GM18951 (cell line): ENCODE measurements at regions not wholly inside any gene's neighbourhood (a gene's known extent, or its start where the extent isn't known, plus 50 kb on each side); places are given as distances from the start of the nearest gene placed in this dataset.

Source experiments
- POLR2A ChIP-seq: IDR thresholded peaks from 4 replicates; pipeline ENCODE4 v1.6.1; 2011; ENCODE audit warnings: mild to moderate bottlenecking; ENCODE audit not compliant: insufficient read length, insufficient read depth; ENCODE audit errors: extremely low read depth
- in situ Hi-C: fragments of 300-500 bp; cut with MboI; formaldehyde crosslinking; loops from one replicate; pipeline ENCODE4 v1.12.0; 2022; ENCODE audit warnings: low sequenced_read_pairs, mixed read lengths, inconsistent platforms; ENCODE audit not compliant: unreplicated experiment

DNA sequence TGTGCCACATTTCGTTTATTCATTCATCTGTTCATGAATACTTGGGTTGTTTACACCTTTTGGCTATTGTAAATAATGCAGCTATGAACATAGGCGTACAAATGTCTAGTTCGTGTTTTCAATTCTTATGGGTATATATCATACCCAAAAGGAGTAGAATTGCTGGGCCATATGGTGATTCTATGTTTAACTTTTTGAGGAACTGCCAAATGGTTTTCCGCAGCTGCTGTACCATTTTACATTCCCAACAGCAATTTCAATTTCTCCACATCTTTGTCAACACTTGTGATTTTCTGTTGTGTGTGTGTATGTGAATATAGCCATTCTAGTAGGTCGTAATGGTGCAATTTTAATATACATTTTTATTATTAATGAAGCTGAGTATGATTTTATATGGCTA, 326.2 kb downstream of the ETNK1 start:
- in situ Hi-C loops, result no loop called here

DNA sequence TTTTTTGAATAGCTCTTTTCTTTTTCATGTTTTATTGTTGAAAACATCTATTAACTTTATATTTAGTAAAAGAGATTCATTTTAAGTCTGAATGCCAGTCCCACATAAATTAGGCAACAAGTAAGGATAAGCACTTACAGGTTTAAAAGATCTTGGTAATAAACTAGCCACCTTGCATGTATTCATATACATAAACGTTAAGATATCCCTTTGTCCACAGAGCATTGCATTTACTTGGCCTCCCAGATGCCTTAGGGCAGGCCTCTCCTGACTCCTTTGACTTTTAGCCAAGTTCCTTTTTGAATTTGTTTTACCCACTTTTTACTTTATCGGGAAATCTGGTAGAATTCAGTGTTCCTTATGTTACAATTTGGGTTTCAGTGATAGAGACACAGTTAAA, 331.7 kb downstream of the ETNK1 start:
- no peak for TF ChIP-seq POLR2A
- in situ Hi-C loops, result no loop called here

More for the DNA sequence above, 326.2 kb downstream of the ETNK1 start:
- TF ChIP-seq POLR2A, result no peak

- TF ChIP-seq POLR2A, result no peak
- in situ Hi-C loops, result no loop called here
Measured at GRCh38 chr12:22967171-22967570, 342.2 kb downstream of the ETNK1 start.

GRCh38 chr12:22969521-22969920, 344.6 kb downstream of the ETNK1 start:
- in situ Hi-C loops, result no loop called here
- no peak for TF ChIP-seq POLR2A

DNA sequence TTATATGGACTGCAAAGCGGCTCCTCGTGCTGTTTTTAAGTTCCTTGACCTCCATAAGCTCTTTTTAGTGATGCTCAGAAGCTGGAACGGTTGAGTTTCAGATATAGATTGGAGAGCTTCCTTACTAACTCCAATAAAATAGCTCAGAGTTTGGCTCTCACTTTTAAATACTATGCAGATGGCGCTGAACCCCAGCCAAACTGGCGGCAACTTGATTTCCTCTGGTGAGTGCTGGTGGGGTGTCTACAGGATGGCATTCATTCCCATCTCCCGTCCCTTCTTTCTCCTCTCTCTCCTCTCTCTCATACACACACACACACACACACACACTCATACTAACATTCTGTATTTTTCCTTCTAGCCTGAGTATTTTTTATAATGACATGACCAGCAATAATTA, 346.3 kb downstream of the ETNK1 start:
- TF ChIP-seq POLR2A, result no peak
- in situ Hi-C loops, result no loop called here

GRCh38 chr12:22971701-22972191, 346.8 kb downstream of the ETNK1 start:
- TF ChIP-seq POLR2A, result no peak
- in situ Hi-C loops, result no loop called here

GRCh38 chr12:22974865-22975264, 349.9 kb downstream of the ETNK1 start:
- TF ChIP-seq POLR2A, result no peak
- in situ Hi-C loops, result no loop called here

DNA sequence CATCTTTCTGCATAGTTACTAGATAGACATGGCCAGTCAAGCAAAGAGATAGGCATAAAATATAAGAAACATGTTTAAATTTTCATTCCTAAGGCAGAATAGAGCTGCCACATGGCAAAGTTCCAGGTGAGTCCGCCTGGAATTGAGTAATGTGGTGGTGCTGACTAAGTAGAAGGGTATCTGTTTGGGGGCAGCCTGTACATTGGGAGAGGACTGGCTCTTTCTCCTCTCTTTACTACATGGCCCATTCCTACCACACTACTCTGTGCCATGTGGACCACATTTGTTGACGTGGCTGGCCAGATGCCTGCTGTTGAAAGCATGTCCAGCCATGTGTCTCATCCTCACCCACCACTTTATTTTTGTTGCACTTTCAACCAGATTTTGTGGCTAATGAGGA, 354.0 kb downstream of the ETNK1 start:
- in situ Hi-C loops, result no loop called here
- TF ChIP-seq POLR2A, result no peak

DNA sequence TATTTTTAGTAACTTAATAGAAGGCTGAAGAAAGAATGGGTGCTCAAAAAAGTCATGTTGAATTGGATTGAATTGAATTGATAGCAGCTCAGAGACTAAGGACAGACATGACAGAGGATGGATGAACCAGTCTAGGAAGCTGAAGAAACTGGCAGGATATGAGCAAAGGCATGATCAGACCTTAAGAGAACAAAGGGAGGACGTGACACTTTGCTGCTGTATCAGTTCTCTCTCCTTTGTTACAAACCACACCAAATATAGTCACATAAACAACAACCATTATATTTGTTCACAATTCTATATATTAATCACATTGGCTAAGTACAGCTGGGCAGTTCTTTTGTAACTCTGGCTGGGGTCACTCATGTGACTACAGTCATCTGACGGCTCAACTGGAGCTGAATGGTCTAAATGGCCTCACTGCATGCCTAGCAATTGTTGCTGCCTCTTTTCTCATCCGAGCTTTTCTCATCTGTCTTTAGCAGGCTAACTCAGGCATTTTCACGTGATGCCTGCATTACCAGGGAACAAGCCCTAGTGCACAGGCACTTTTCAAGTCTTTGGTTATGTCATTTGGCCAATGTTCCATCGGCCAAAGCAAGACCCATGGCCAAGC, 355.0 kb downstream of the ETNK1 start:
- in situ Hi-C loops, result no loop called here
- TF ChIP-seq POLR2A, result no peak

DNA sequence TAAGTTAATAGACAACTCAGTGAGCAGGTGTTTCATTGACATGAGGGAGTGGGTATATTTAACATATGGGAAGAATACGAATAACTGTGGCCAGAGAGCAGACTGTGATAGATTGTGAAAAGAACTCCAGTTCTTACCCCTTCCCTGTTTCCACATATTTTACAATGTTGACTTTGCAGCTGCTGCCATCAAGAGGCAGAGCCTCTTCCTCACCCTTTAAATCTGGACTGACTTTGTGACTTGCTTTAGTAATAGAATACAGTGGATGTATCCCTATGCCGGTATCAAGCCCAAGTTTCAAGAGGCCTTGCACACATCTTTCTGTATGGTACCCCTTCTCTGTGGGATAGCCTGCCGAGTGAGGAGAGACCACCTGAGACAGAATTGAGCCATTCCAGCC, 356.7 kb downstream of the ETNK1 start:
- in situ Hi-C loops, result no loop called here
- TF ChIP-seq POLR2A, result no peak

DNA sequence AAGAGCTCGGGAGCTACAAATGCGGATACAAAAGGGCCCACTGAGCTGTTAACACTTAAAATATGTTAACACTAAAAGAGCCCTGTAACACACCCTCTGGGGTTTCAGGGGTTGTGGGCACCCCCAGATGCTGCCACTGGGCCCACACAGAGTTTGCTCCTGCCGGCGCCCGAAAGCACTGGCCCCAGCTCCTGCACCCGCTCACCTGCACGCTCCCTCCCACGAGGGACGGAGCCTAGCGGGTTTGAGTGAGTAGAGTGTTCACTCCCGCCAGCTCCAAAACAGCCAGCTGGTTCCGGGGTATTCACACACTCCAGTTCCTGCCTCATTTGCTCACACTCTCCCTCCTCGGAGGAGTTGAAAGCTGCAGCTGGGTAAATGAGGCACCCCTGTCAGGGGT, 357.7 kb downstream of the ETNK1 start:
- no peak for TF ChIP-seq POLR2A
- in situ Hi-C loops, result no loop called here

DNA sequence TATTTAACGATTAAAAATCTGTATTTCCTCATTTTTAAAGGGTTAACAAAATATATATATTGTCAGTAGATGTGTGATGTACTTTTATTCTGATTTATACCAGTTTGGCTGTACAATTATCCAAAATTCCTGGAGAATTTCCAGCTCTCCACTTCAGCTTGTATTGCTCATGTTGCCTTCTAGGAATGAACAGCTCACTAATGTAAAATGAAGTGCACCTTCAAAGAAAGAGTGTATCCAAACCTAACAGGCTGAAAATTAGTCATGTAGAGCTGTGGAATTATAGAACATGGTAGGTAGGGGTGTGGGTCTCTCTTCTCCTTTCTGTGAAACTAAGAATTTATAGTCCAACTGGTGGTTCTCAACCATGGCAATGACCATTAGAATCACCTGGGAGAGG, 362.0 kb downstream of the ETNK1 start:
- TF ChIP-seq POLR2A, result no peak
- in situ Hi-C loops, result no loop called here

GRCh38 chr12:22990501-22990900, 365.5 kb downstream of the ETNK1 start:
- TF ChIP-seq POLR2A, result no peak

GRCh38 chr12:22991250-22991844, 366.4 kb downstream of the ETNK1 start:
- no peak for TF ChIP-seq POLR2A
- in situ Hi-C loops, result no loop called here

More at GRCh38 chr12:22990501-22990900, 365.5 kb downstream of the ETNK1 start:
- in situ Hi-C loops, result no loop called here

- no peak for TF ChIP-seq POLR2A
- in situ Hi-C loops, result no loop called here
Measured at GRCh38 chr12:22993609-22994315, 368.8 kb downstream of the ETNK1 start.
